Ishikawa (cell line): ENCODE measurements at regions not wholly inside any gene's neighbourhood (a gene's known extent, or its start where the extent isn't known, plus 50 kb on each side); places are given as distances from the start of the nearest gene placed in this dataset.

ENCODE experiments used
- CEBPB ChIP-seq: IDR thresholded peaks from 2 replicates; pipeline ENCODE4 v1.6.1; 2012
- CREB1 ChIP-seq: IDR thresholded peaks from 2 replicates; pipeline ENCODE4 v1.6.1; 2012; ENCODE audit warnings: low read depth
- EGR1 ChIP-seq: IDR thresholded peaks from 2 replicates; pipeline ENCODE4 v1.6.1; 2012
- EP300 ChIP-seq: IDR thresholded peaks from 2 replicates; pipeline ENCODE4 v1.6.1; 2012; ENCODE audit warnings: borderline replicate concordance
- FOXM1 ChIP-seq: IDR thresholded peaks from 2 replicates; pipeline ENCODE4 v1.6.1; 2012; ENCODE audit warnings: low read depth, borderline replicate concordance
- NFIC ChIP-seq: IDR thresholded peaks from 2 replicates; pipeline ENCODE4 v1.6.1; 2012
- RAD21 ChIP-seq: IDR thresholded peaks from 2 replicates; pipeline ENCODE4 v1.6.1; 2012; ENCODE audit warnings: low read depth
- TAF1 ChIP-seq: IDR thresholded peaks from 2 replicates; pipeline ENCODE4 v1.6.1; 2012; ENCODE audit warnings: low read depth, mild to moderate bottlenecking
- TCF12 ChIP-seq: IDR thresholded peaks from 2 replicates; pipeline ENCODE4 v1.6.1; 2012; ENCODE audit warnings: low read depth
- TEAD4 ChIP-seq: IDR thresholded peaks from 2 replicates; pipeline ENCODE4 v1.6.1; 2012
- YY1 ChIP-seq: IDR thresholded peaks from 2 replicates; pipeline ENCODE4 v1.6.1; 2012; ENCODE audit warnings: low read depth
- ZBTB7A ChIP-seq: IDR thresholded peaks from 2 replicates; pipeline ENCODE4 v1.6.1; 2012; ENCODE audit warnings: low read depth
- TF ChIP-seq, protein P1 (sequence below): IDR thresholded peaks from 2 replicates; pipeline ENCODE4 v1.6.1; 2012; ENCODE audit warnings: low read depth, mild to moderate bottlenecking
- TF ChIP-seq, protein P2 (sequence below): IDR thresholded peaks from 2 replicates; pipeline ENCODE4 v1.6.1; 2012
- TF ChIP-seq, protein P3 (sequence below): IDR thresholded peaks from 2 replicates; pipeline ENCODE4 v1.6.1; 2012

DNA sequence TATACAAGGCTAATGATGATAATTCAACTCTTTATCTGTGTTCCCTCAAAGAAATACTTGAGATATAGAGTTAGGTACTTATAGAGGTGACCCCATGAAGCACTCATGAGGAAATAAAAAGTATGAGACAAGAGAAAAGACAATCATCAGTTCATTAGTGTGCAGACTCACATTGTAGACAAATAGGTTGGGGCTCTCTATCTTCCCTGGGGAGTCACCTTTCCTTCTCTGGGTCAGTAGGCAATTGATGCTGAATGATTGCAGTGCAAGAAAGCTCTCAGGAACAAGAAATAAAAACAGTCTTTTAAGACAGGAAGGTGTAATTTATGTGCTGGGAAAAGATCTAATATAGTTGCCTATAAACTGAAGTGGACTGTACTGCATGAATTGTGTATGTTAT lies 1357.6 kb upstream of the EPHA6 start:
- TF ChIP-seq, protein P1, sequence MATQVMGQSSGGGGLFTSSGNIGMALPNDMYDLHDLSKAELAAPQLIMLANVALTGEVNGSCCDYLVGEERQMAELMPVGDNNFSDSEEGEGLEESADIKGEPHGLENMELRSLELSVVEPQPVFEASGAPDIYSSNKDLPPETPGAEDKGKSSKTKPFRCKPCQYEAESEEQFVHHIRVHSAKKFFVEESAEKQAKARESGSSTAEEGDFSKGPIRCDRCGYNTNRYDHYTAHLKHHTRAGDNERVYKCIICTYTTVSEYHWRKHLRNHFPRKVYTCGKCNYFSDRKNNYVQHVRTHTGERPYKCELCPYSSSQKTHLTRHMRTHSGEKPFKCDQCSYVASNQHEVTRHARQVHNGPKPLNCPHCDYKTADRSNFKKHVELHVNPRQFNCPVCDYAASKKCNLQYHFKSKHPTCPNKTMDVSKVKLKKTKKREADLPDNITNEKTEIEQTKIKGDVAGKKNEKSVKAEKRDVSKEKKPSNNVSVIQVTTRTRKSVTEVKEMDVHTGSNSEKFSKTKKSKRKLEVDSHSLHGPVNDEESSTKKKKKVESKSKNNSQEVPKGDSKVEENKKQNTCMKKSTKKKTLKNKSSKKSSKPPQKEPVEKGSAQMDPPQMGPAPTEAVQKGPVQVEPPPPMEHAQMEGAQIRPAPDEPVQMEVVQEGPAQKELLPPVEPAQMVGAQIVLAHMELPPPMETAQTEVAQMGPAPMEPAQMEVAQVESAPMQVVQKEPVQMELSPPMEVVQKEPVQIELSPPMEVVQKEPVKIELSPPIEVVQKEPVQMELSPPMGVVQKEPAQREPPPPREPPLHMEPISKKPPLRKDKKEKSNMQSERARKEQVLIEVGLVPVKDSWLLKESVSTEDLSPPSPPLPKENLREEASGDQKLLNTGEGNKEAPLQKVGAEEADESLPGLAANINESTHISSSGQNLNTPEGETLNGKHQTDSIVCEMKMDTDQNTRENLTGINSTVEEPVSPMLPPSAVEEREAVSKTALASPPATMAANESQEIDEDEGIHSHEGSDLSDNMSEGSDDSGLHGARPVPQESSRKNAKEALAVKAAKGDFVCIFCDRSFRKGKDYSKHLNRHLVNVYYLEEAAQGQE: no peak
- TF ChIP-seq, protein P2, sequence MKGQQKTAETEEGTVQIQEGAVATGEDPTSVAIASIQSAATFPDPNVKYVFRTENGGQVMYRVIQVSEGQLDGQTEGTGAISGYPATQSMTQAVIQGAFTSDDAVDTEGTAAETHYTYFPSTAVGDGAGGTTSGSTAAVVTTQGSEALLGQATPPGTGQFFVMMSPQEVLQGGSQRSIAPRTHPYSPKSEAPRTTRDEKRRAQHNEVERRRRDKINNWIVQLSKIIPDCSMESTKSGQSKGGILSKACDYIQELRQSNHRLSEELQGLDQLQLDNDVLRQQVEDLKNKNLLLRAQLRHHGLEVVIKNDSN: no peak
- TF ChIP-seq, protein P3, sequence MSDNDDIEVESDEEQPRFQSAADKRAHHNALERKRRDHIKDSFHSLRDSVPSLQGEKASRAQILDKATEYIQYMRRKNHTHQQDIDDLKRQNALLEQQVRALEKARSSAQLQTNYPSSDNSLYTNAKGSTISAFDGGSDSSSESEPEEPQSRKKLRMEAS: no peak
- TF ChIP-seq TAF1 (no peak), RAD21 (no peak), EP300 (no peak)

DNA sequence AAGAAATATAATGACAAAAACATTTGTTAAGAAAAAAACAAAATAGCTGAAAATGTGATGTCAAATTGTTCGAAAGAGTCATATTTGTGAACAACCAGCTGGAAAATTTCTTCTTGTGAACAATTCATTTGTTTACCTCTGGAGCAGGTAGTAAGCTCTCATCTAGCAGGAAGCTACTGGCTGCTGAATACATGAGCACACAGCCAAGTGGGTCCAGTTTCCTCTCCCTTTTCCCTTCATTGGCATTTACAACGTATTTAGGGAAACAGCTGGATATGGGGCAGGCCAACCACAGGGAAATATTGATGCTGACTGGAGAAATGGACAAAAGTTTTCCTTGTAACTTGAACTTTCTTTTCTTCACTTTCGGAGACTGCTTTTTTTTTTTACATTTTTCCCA lies 1354.7 kb upstream of the EPHA6 start:
- TF ChIP-seq FOXM1: no peak
- TF ChIP-seq, protein P1: no peak
- TF ChIP-seq NFIC: no peak
- no peak for TF ChIP-seq CREB1
- TF ChIP-seq TEAD4: no peak
- no peak for TF ChIP-seq YY1
- no peak for TF ChIP-seq EP300
- no peak for TF ChIP-seq ZBTB7A
- TF ChIP-seq EGR1: no peak

DNA sequence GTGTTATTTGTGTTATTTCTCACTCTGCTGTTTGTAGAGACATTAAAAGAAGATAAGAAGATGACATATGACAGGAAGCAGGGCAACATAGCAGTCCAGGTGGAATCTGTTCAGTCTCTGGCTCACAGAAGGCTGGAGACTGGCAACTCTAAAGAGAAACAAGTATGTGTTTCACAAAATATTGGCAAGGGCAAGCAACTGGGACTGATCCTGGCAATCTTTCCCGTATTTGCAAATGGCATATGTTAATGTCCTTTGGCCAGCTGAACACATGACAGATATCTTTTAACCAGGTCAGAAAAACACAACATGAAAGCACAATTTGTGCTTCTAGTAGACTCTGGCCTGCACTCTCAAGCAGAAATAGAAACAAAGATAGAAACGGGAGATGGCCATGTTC lies 1354.1 kb upstream of the EPHA6 start:
- no peak for TF ChIP-seq CREB1
- TF ChIP-seq, protein P2: no peak
- no peak for TF ChIP-seq TAF1
- TF ChIP-seq, protein P3: no peak
- no peak for TF ChIP-seq EP300
- TF ChIP-seq TCF12: no peak
- no peak for TF ChIP-seq FOXM1
- TF ChIP-seq CEBPB: no peak

DNA sequence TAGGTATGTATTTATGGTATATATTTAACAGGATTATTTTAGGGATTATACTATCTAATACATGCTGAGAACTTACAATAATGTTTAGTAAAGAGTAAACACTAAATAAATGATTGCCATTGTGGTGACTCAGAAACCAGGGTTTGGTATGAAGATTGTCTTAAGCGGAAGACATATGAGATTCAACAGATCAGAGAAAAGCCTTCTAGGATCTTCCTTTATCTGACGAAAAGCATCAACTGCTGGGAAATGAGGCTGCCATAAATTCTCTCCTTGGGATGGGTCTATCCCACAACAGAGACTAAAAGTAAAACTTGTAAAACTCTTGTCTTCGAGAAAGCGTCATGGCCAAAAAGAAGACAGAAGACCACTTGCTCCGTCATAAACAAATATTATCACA lies 1352.2 kb upstream of the EPHA6 start:
- TF ChIP-seq TAF1: no peak
- TF ChIP-seq CREB1: no peak
- TF ChIP-seq TCF12: no peak
- TF ChIP-seq ZBTB7A: no peak
- no peak for TF ChIP-seq EP300
- TF ChIP-seq YY1: no peak
- no peak for TF ChIP-seq FOXM1
- TF ChIP-seq, protein P2: no peak
- TF ChIP-seq, protein P3: no peak
- TF ChIP-seq RAD21: no peak
- TF ChIP-seq CEBPB: no peak
- TF ChIP-seq TEAD4: no peak
- TF ChIP-seq EGR1: no peak
- no peak for TF ChIP-seq NFIC
- TF ChIP-seq, protein P1: no peak

DNA sequence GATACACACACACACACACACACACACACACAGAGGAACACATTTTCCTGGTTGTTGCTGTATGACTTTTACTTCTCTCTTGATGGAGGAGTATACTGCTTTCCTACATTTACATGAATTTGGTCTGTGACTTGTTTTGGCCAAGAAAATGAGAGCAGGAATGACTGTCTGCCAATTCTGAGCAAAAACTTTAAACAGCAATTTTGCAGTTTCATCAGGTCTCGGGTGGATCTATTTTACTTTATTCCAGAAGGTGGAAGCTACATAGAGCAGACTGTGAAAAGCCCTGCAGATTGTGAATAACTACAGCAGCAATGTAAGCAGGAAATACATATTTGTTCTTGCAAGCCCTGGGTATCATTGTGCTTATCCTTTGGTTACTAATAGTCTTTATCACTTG lies 1350.0 kb upstream of the EPHA6 start:
- no peak for TF ChIP-seq NFIC
- no peak for TF ChIP-seq CREB1
